Transverse colon (tissue), 4 donors: ENCODE measurements at regions not wholly inside any gene's neighbourhood (a gene's known extent, or its start where the extent isn't known, plus 50 kb on each side); places are given as distances from the start of the nearest gene placed in this dataset.

ENCODE experiments used
- DNase-seq: peaks from one replicate; pipeline ENCODE4 v3.0.0-alpha.2; 2019
- H3K27ac ChIP-seq, 4 donors: fragments of 200-600 bp; sonication (generic); 2 replicates each; pipeline ENCODE4 v1.5.1; 2016 to 2018; ENCODE audit warnings: inconsistent platforms in 4 of 4
- H3K27me3 ChIP-seq: fragments of 200-600 bp; sonication (generic); 2 replicates; pipeline ENCODE4 v1.5.1; 2017; ENCODE audit warnings: inconsistent platforms
- H3K36me3 ChIP-seq, 4 donors: fragments of 200-600 bp; sonication (generic); 2 replicates each; pipeline ENCODE4 v1.5.1; 2017 to 2019; ENCODE audit warnings: inconsistent platforms in 4 of 4
- H3K4me1 ChIP-seq, 4 donors: fragments of 200-600 bp; sonication (generic); 2 replicates each; pipeline ENCODE4 v1.5.1; 2017 to 2020; ENCODE audit warnings: inconsistent platforms in 4 of 4
- H3K4me3 ChIP-seq, 4 donors: fragments of 200-600 bp; sonication (generic); 1 replicate in 1 of 4; 2 replicates in 3 of 4; pipeline versions ENCODE4 v1.5.1 to v1.6.1; 2017 to 2019; ENCODE audit warnings: inconsistent platforms in 4 of 4
- H3K9me3 ChIP-seq, 2 donors: fragments of 200-600 bp; sonication (generic); 2 replicates each; pipeline ENCODE4 v1.5.1; 2017 to 2019; ENCODE audit warnings: inconsistent platforms in 2 of 2
- CTCF ChIP-seq, 5 experiments: fragments of 200-600 bp in 3 of 5; fragments of 450-650 bp in 2 of 5; sonication (generic) in 3 of 5; IDR thresholded peaks; 1 replicate in 2 of 5; 2 replicates in 3 of 5; pipeline ENCODE4 v1.5.1; 2016 to 2017; ENCODE audit warnings: antibody characterized with exemption in 5 of 5, inconsistent platforms in 3 of 5, mild to moderate bottlenecking in 2 of 5, moderate library complexity in 1 of 5
- EP300 ChIP-seq: sonication (generic); formaldehyde crosslinking; IDR thresholded peaks from one replicate; pipeline ENCODE4 v1.6.1; 2017; ENCODE audit warnings: antibody characterized with exemption, low read depth
- POLR2A ChIP-seq: fragments of 450-650 bp; IDR thresholded peaks from one replicate; pipeline ENCODE4 v1.6.1; 2016; ENCODE audit warnings: antibody characterized with exemption, mild to moderate bottlenecking, moderate library complexity
- POLR2AphosphoS5 ChIP-seq, 3 donors: sonication (generic); formaldehyde crosslinking; IDR thresholded peaks; one replicate each; pipeline ENCODE4 v1.6.1; 2016; ENCODE audit warnings: antibody characterized with exemption in 3 of 3
- WGBS, 2 donors: methylation state at CpG; one replicate each; pipeline ENCODE4 v1.1.5; 2018; ENCODE audit warnings: low coverage in 1 of 2; 5-methylcytosine and 5-hydroxymethylcytosine counted together
- in situ Hi-C, 4 donors: fragments of 200-750 bp; cut with MboI; loops; one replicate each; pipeline versions ENCODE4 v1.15.0 to v1.15.1; 2017; ENCODE audit warnings: low sequenced_read_pairs in 3 of 4, low pct_ligation_motif_present in 1 of 4, low pct_unique_long_range_greater_than_20kb in 1 of 4
- intact Hi-C: fragments of 100-400 bp; cut with DNase I; formaldehyde crosslinking; loops from one replicate; pipeline ENCODE4 v1.15.1; 2023; ENCODE audit warnings: low total_unique reads

GRCh38 chr17:13407381-13407780 is 194.3 kb downstream of the HS3ST3A1 start:
- WGBS, 2 donors, result 77 to 93% methylated on average over 5 to 6 of the region's 6 CpGs
- H3K27ac ChIP-seq, result no peak overlapping the region
- intact Hi-C loops, result no loop called here
- no peaks in the 10 kb centered on the region for H3K36me3 ChIP-seq
- no peak overlapping the region for H3K4me3 ChIP-seq
- no peaks in the 10 kb centered on the region for H3K9me3 ChIP-seq
- in situ Hi-C loops, result no loop called here
- no peaks in the 10 kb centered on the region for H3K27me3 ChIP-seq
- peaks cover 0 to 4% (median 0%) of the 10 kb centered on the region in 4 donors for H3K4me1 ChIP-seq
- TF ChIP-seq POLR2A, result no peak
- no peak for DNase-seq

- Histone ChIP-seq H3K9me3 (no peaks in the 10 kb centered on the region), H3K36me3 (no peaks in the 10 kb centered on the region), H3K27ac (no peak overlapping the region), H3K4me3 (no peak overlapping the region), H3K27me3 (no peaks in the 10 kb centered on the region), H3K4me1 (no peaks in the 10 kb centered on the region)
- DNase-seq, result no peak
- in situ Hi-C loops, result no loop called here
- no peak for TF ChIP-seq EP300
- no peak for TF ChIP-seq POLR2AphosphoS5 (IDR thresholded peaks at IDR 0.05)
- no peak for TF ChIP-seq POLR2A
- TF ChIP-seq CTCF (IDR thresholded peaks at IDR 0.05), result no peak
- WGBS, 2 donors, result 64% methylated on average over 2 to 3 of the region's 3 CpGs
- intact Hi-C loops, result no loop called here
Measured at GRCh38 chr17:13405807-13406206, 195.9 kb downstream of the HS3ST3A1 start.

DNA sequence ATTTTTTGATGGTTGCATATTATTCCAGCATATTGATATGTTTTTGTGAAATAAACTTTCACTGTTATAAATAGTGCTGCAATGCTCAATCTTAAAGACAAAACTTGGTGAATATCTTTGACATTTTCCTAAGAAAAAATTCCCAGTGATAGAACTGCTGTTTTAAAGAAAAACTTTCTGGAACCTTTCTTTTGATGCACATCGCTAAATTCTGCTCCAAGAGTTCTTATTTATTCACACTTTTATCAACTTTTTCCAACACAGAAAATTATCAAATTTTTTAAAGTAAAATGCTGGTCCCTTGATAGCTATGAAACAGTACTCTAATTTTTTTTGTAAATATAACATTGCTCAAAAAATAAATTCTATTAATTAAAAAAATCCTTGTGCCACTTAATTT is 196.6 kb downstream of the HS3ST3A1 start:
- no peaks in the 10 kb centered on the region for H3K27me3 ChIP-seq
- no peaks in the 10 kb centered on the region for H3K9me3 ChIP-seq
- WGBS, 2 donors, result 98 to 100% methylated on average over 1 of the region's 1 CpG
- TF ChIP-seq CTCF (IDR thresholded peaks at IDR 0.05) (no peak), EP300 (no peak), POLR2A (no peak), POLR2AphosphoS5 (IDR thresholded peaks at IDR 0.05) (no peak)
- in situ Hi-C loops, result no loop called here
- intact Hi-C loops, result no loop called here
- DNase-seq, result no peak
- no peak overlapping the region for H3K4me3 ChIP-seq
- H3K27ac ChIP-seq, result no peak overlapping the region
- H3K36me3 ChIP-seq, result no peaks in the 10 kb centered on the region
- H3K4me1 ChIP-seq, result no peaks in the 10 kb centered on the region

GRCh38 chr17:13403982-13404946 is 197.5 kb downstream of the HS3ST3A1 start:
- H3K9me3 ChIP-seq, result no peaks in the 10 kb centered on the region
- DNase-seq, result no peak
- intact Hi-C loops, result no loop called here
- no peak overlapping the region for H3K27ac ChIP-seq
- H3K4me3 ChIP-seq, result no peak overlapping the region
- in situ Hi-C loops, result no loop called here
- no peaks in the 10 kb centered on the region for H3K36me3 ChIP-seq
- no peaks in the 10 kb centered on the region for H3K4me1 ChIP-seq
- 58 to 61% methylated on average over 4 of the region's 4 CpGs for WGBS, 2 donors
- TF ChIP-seq POLR2A, result no peak
- no peak for TF ChIP-seq EP300
- no peak for TF ChIP-seq POLR2AphosphoS5 (IDR thresholded peaks at IDR 0.05)
- no peak for TF ChIP-seq CTCF (IDR thresholded peaks at IDR 0.05)
- no peaks in the 10 kb centered on the region for H3K27me3 ChIP-seq
